ENCODE measurements at regions not wholly inside any gene's neighbourhood (a gene's known extent, or its start where the extent isn't known, plus 50 kb on each side); places are given as distances from the start of the nearest gene placed in this dataset.

GRCh38 chr10:105352281-105352680 is 711.2 kb downstream of the SORCS3 start:
- Mint-ChIP-seq H3K4me1 (no peaks in the 10 kb centered on the region), H3K36me3 (no peaks in the 10 kb centered on the region), H3K27me3 (no peaks in the 10 kb centered on the region), H3K27ac (no peak overlapping the region), H3K4me3 (no peak overlapping the region), H3K9me3 (peaks cover 0 to 11% (median 0%) of the 10 kb centered on the region in 3 donors)
- ATAC-seq (replicated peaks in 1 of 4) (no peak), DNase-seq (no peak)
- Histone ChIP-seq H3K27ac (ENCODE audit: low read length) (no peak overlapping the region), H3K4me3 (ENCODE audit: control insufficient read depth in 1 of 2, extremely low read depth in 1 of 2, low read length in 1 of 2) (no peak overlapping the region), H3K4me1 (ENCODE audit: control insufficient read depth in 1 of 2, extremely low read depth in 1 of 2, insufficient read depth in 2 of 2, low read length in 2 of 2) (no peaks in the 10 kb centered on the region), H3K36me3 (ENCODE audit: control insufficient read depth in 2 of 2, extremely low read depth in 1 of 2, insufficient read depth in 1 of 2, low read length in 1 of 2) (no peaks in the 10 kb centered on the region), H3K27me3 (replicated peaks in 1 of 2; ENCODE audit: control insufficient read depth in 2 of 2, extremely low read depth in 1 of 2, insufficient read depth in 2 of 2, low read length in 1 of 2) (no peaks in the 10 kb centered on the region), H3K9me3 (no peaks in the 10 kb centered on the region)
- no CpG with 5 or more reads among the region's 2 CpGs for WGBS (ENCODE audit: insufficient coverage)
- CTCF ChIA-PET = no interaction called here
- POLR2A ChIA-PET = no interaction called here

- POLR2A ChIA-PET = no interaction called here
- Mint-ChIP-seq H3K4me3 (no peak overlapping the region), H3K4me1 (no peaks in the 10 kb centered on the region), H3K9me3 (peaks cover 0 to 12% (median 0%) of the 10 kb centered on the region in 3 donors), H3K27ac (no peak overlapping the region), H3K27me3 (no peaks in the 10 kb centered on the region), H3K36me3 (no peaks in the 10 kb centered on the region)
- H3K27ac ChIP-seq (ENCODE audit: low read length) = no peak overlapping the region
- ATAC-seq (replicated peaks in 1 of 4) (no peak), DNase-seq (no peak)
- CTCF ChIA-PET = no interaction called here
- no CpG with 5 or more reads among the region's 2 CpGs for WGBS (ENCODE audit: insufficient coverage)
- H3K9me3 ChIP-seq = no peaks in the 10 kb centered on the region
- no peaks in the 10 kb centered on the region for H3K36me3 ChIP-seq (ENCODE audit: control insufficient read depth in 2 of 2, extremely low read depth in 1 of 2, insufficient read depth in 1 of 2, low read length in 1 of 2)
- no peak overlapping the region for H3K4me3 ChIP-seq (ENCODE audit: control insufficient read depth in 1 of 2, extremely low read depth in 1 of 2, low read length in 1 of 2)
- H3K27me3 ChIP-seq (replicated peaks in 1 of 2; ENCODE audit: control insufficient read depth in 2 of 2, extremely low read depth in 1 of 2, insufficient read depth in 2 of 2, low read length in 1 of 2) = no peaks in the 10 kb centered on the region
- H3K4me1 ChIP-seq (ENCODE audit: control insufficient read depth in 1 of 2, extremely low read depth in 1 of 2, insufficient read depth in 2 of 2, low read length in 2 of 2) = no peaks in the 10 kb centered on the region
Observed at GRCh38 chr10:105351187-105351586, 710.1 kb downstream of the SORCS3 start.

GRCh38 chr10:105347487-105347886 is 706.4 kb downstream of the SORCS3 start:
- H3K36me3 Mint-ChIP-seq = no peaks in the 10 kb centered on the region
- H3K4me3 ChIP-seq (ENCODE audit: control insufficient read depth in 1 of 2, extremely low read depth in 1 of 2, low read length in 1 of 2) = no peak overlapping the region
- H3K4me3 Mint-ChIP-seq = no peak overlapping the region
- no peaks in the 10 kb centered on the region for H3K4me1 ChIP-seq (ENCODE audit: control insufficient read depth in 1 of 2, extremely low read depth in 1 of 2, insufficient read depth in 2 of 2, low read length in 2 of 2)
- no peaks in the 10 kb centered on the region for H3K4me1 Mint-ChIP-seq
- ChIA-PET CTCF (interaction anchor here in 1 of 2 donors (0.7 kb wide), 1 partner anchor 1522 kb away, joined by 5 read pairs; no protein-coding TSS in a partner anchor), POLR2A (no interaction called here)
- no peaks in the 10 kb centered on the region for H3K27me3 ChIP-seq (replicated peaks in 1 of 2; ENCODE audit: control insufficient read depth in 2 of 2, extremely low read depth in 1 of 2, insufficient read depth in 2 of 2, low read length in 1 of 2)
- H3K27me3 Mint-ChIP-seq = no peaks in the 10 kb centered on the region
- H3K9me3 ChIP-seq = no peaks in the 10 kb centered on the region
- H3K9me3 Mint-ChIP-seq = peaks cover 0 to 5% (median 0%) of the 10 kb centered on the region in 3 donors
- no peak for ATAC-seq (replicated peaks in 1 of 4)
- H3K36me3 ChIP-seq (ENCODE audit: control insufficient read depth in 2 of 2, extremely low read depth in 1 of 2, insufficient read depth in 1 of 2, low read length in 1 of 2) = no peaks in the 10 kb centered on the region
- 50% methylated on average over 1 of the region's 2 CpGs for WGBS (ENCODE audit: insufficient coverage)
- H3K27ac Mint-ChIP-seq = no peak overlapping the region
- no peak overlapping the region for H3K27ac ChIP-seq (ENCODE audit: low read length)
- DNase-seq = no peak

GRCh38 chr10:105342606-105343005 is 701.5 kb downstream of the SORCS3 start:
- WGBS (ENCODE audit: insufficient coverage) = 0% methylated on average over 1 of the region's 4 CpGs
- H3K27me3 Mint-ChIP-seq = peaks cover 0 to 2% of the 10 kb centered on the region in 2 donors
- Histone ChIP-seq H3K27ac (ENCODE audit: low read length) (no peak overlapping the region), H3K36me3 (ENCODE audit: control insufficient read depth in 2 of 2, extremely low read depth in 1 of 2, insufficient read depth in 1 of 2, low read length in 1 of 2) (no peaks in the 10 kb centered on the region), H3K27me3 (replicated peaks in 1 of 2; ENCODE audit: control insufficient read depth in 2 of 2, extremely low read depth in 1 of 2, insufficient read depth in 2 of 2, low read length in 1 of 2) (no peaks in the 10 kb centered on the region), H3K4me3 (ENCODE audit: control insufficient read depth in 1 of 2, extremely low read depth in 1 of 2, low read length in 1 of 2) (no peak overlapping the region), H3K4me1 (ENCODE audit: control insufficient read depth in 1 of 2, extremely low read depth in 1 of 2, insufficient read depth in 2 of 2, low read length in 2 of 2) (no peaks in the 10 kb centered on the region), H3K9me3 (no peaks in the 10 kb centered on the region)
- ChIA-PET POLR2A (no interaction called here), CTCF (no interaction called here)
- H3K36me3 Mint-ChIP-seq = no peaks in the 10 kb centered on the region
- DNase-seq = no peak
- no peak for ATAC-seq (replicated peaks in 1 of 4)
- H3K4me1 Mint-ChIP-seq = no peaks in the 10 kb centered on the region
- H3K27ac Mint-ChIP-seq = no peak overlapping the region
- H3K4me3 Mint-ChIP-seq = no peak overlapping the region
- peaks cover 0 to 4% (median 3%) of the 10 kb centered on the region in 3 donors for H3K9me3 Mint-ChIP-seq

- no peak overlapping the region for H3K4me3 Mint-ChIP-seq
- Histone ChIP-seq H3K9me3 (no peaks in the 10 kb centered on the region), H3K27me3 (replicated peaks in 1 of 2; ENCODE audit: control insufficient read depth in 2 of 2, extremely low read depth in 1 of 2, insufficient read depth in 2 of 2, low read length in 1 of 2) (no peaks in the 10 kb centered on the region), H3K27ac (ENCODE audit: low read length) (no peak overlapping the region), H3K36me3 (ENCODE audit: control insufficient read depth in 2 of 2, extremely low read depth in 1 of 2, insufficient read depth in 1 of 2, low read length in 1 of 2) (no peaks in the 10 kb centered on the region), H3K4me3 (ENCODE audit: control insufficient read depth in 1 of 2, extremely low read depth in 1 of 2, low read length in 1 of 2) (no peak overlapping the region), H3K4me1 (ENCODE audit: control insufficient read depth in 1 of 2, extremely low read depth in 1 of 2, insufficient read depth in 2 of 2, low read length in 2 of 2) (no peaks in the 10 kb centered on the region)
- ChIA-PET CTCF (no interaction called here), POLR2A (no interaction called here)
- WGBS (ENCODE audit: insufficient coverage) = no CpG with 5 or more reads among the region's 1 CpG
- no peaks in the 10 kb centered on the region for H3K4me1 Mint-ChIP-seq
- peaks cover under 1 to 9% (median 6%) of the 10 kb centered on the region in 3 donors for H3K9me3 Mint-ChIP-seq
- peaks cover 0 to 2% of the 10 kb centered on the region in 2 donors for H3K27me3 Mint-ChIP-seq
- H3K27ac Mint-ChIP-seq = no peak overlapping the region
- no peak for ATAC-seq (replicated peaks in 1 of 4)
- H3K36me3 Mint-ChIP-seq = no peaks in the 10 kb centered on the region
- no peak for DNase-seq
Observed at GRCh38 chr10:105339669-105340068, 698.6 kb downstream of the SORCS3 start.

GRCh38 chr10:105328503-105329133 is 687.5 kb downstream of the SORCS3 start:
- Histone ChIP-seq H3K27ac (ENCODE audit: low read length) (no peak overlapping the region), H3K27me3 (replicated peaks in 1 of 2; ENCODE audit: control insufficient read depth in 2 of 2, extremely low read depth in 1 of 2, insufficient read depth in 2 of 2, low read length in 1 of 2) (no peaks in the 10 kb centered on the region), H3K4me3 (ENCODE audit: control insufficient read depth in 1 of 2, extremely low read depth in 1 of 2, low read length in 1 of 2) (no peak overlapping the region), H3K4me1 (ENCODE audit: control insufficient read depth in 1 of 2, extremely low read depth in 1 of 2, insufficient read depth in 2 of 2, low read length in 2 of 2) (no peaks in the 10 kb centered on the region), H3K36me3 (ENCODE audit: control insufficient read depth in 2 of 2, extremely low read depth in 1 of 2, insufficient read depth in 1 of 2, low read length in 1 of 2) (no peaks in the 10 kb centered on the region), H3K9me3 (no peaks in the 10 kb centered on the region)
- POLR2A ChIA-PET = interaction anchor here in 1 of 2 donors (0.6 kb wide), 1 partner anchor 712 kb away, joined by 4 read pairs; no protein-coding TSS in a partner anchor
- ATAC-seq (replicated peaks in 1 of 4) (no peak), DNase-seq (no peak)
- no peaks in the 10 kb centered on the region for H3K36me3 Mint-ChIP-seq
- CTCF ChIA-PET = no interaction called here
- peaks cover 0 to 3% (median 0%) of the 10 kb centered on the region in 3 donors for H3K9me3 Mint-ChIP-seq
- no CpG with 5 or more reads among the region's 1 CpG for WGBS (ENCODE audit: insufficient coverage)
- no peaks in the 10 kb centered on the region for H3K4me1 Mint-ChIP-seq
- H3K4me3 Mint-ChIP-seq = no peak overlapping the region
- H3K27ac Mint-ChIP-seq = no peak overlapping the region
- peaks cover 0 to 3% of the 10 kb centered on the region in 2 donors for H3K27me3 Mint-ChIP-seq
